ENCODE measurements at regions not wholly inside any gene's neighbourhood (a gene's known extent, or its start where the extent isn't known, plus 50 kb on each side); places are given as distances from the start of the nearest gene placed in this dataset.

- TF ChIP-seq CTCF (IDR thresholded peaks at IDR 0.05): no peak
- no peak for TF ChIP-seq POLR2A (IDR thresholded peaks at IDR 0.05)
Observed at GRCh38 chr2:167310442-167310841, 422.2 kb downstream of the XIRP2 start.
